Tibial artery (tissue), 4 donors: ENCODE measurements at regions not wholly inside any gene's neighbourhood (a gene's known extent, or its start where the extent isn't known, plus 50 kb on each side); places are given as distances from the start of the nearest gene placed in this dataset.
"Not testable (repeated sequence)": the region's sequence is repeated elsewhere in the genome, so short reads cannot be mapped to it uniquely, and the experiment has no call there.

Experiments
- DNase-seq, 2 donors: peaks; one replicate each; pipeline ENCODE4 v3.0.0-alpha.2; 2019
- H3K27ac ChIP-seq, 2 donors: fragments of 200-600 bp; sonication (generic) in 1 of 2; 1 replicate in 1 of 2; 2 replicates in 1 of 2; pipeline ENCODE4 v1.5.1; 2018 to 2019; ENCODE audit warnings: mild to moderate bottlenecking in 1 of 2
- H3K27me3 ChIP-seq, 2 donors: fragments of 200-600 bp; sonication (generic) in 1 of 2; one replicate each; pipeline versions ENCODE4 v1.5.1 to v1.6.0; 2016 to 2019
- H3K36me3 ChIP-seq, 3 donors: fragments of 200-600 bp; sonication (generic) in 2 of 3; one replicate each; pipeline ENCODE4 v1.5.1; 2016 to 2019; ENCODE audit warnings: mild to moderate bottlenecking in 2 of 3
- H3K4me1 ChIP-seq, 4 donors: fragments of 200-600 bp; sonication (generic) in 2 of 4; 1 replicate in 3 of 4; 2 replicates in 1 of 4; pipeline ENCODE4 v1.5.1; 2016 to 2019
- H3K4me3 ChIP-seq, 2 donors: fragments of 200-600 bp; sonication (generic) in 1 of 2; 1 replicate in 1 of 2; 2 replicates in 1 of 2; pipeline ENCODE4 v1.5.1; 2018 to 2019; ENCODE audit warnings: mild to moderate bottlenecking in 2 of 2
- H3K9me3 ChIP-seq, 3 donors: fragments of 200-600 bp; sonication (generic) in 1 of 3; one replicate each; pipeline ENCODE4 v1.5.1; 2016 to 2019
- intact Hi-C: fragments of 100-400 bp; cut with DNase I; formaldehyde crosslinking; loops from one replicate; pipeline ENCODE4 v1.15.0; 2023; ENCODE audit warnings: low total_unique reads
- TF ChIP-seq, protein P1 (sequence below), 2 experiments: fragments of 200-600 bp in 1 of 2; fragments of 450-650 bp in 1 of 2; IDR thresholded peaks; one replicate each; pipeline ENCODE4 v1.5.1; 2017 to 2019; ENCODE audit warnings: antibody characterized with exemption in 2 of 2, mild to moderate bottlenecking in 1 of 2, moderate library complexity in 1 of 2

DNA sequence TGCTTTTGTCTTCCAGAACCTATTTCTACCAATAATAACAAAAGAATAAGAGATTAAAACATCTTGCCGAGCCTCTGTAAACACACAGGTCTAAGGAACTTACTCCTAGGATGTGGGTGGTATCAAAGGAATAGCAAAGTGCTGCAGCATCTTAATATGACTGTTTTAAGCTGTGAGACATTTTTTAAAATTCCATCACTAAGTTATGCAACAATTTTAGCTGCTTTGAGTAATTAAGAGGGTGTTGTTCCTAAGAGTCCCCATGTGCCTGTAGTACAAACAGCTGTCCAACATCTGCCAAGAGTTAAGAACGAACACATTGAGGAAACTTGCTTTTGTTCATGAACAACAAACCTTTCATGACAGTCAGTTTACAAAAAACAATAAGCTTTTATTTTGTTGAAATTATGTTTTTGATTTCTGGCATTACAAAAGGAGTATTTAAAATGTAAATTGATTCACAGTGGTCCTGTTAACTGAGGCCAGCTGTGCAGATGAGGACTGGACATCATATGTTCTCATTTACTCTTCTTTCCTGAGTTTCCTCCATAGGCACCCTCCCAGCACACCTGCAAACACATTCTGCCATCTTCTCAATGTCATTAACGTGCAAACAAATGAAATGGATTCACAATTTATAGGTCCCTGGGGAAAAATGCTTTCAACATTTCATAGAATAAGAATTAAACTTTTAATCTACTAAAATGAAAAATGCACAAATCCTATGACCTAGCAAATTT, 337.3 kb upstream of the ARHGEF26 start:
- H3K4me3 ChIP-seq = no peak overlapping the region
- intact Hi-C loops = no loop called here
- H3K9me3 ChIP-seq = no peaks in the 10 kb centered on the region
- no peaks in the 10 kb centered on the region for H3K4me1 ChIP-seq
- no peaks in the 10 kb centered on the region for H3K27me3 ChIP-seq
- no peak for DNase-seq
- TF ChIP-seq, protein P1, sequence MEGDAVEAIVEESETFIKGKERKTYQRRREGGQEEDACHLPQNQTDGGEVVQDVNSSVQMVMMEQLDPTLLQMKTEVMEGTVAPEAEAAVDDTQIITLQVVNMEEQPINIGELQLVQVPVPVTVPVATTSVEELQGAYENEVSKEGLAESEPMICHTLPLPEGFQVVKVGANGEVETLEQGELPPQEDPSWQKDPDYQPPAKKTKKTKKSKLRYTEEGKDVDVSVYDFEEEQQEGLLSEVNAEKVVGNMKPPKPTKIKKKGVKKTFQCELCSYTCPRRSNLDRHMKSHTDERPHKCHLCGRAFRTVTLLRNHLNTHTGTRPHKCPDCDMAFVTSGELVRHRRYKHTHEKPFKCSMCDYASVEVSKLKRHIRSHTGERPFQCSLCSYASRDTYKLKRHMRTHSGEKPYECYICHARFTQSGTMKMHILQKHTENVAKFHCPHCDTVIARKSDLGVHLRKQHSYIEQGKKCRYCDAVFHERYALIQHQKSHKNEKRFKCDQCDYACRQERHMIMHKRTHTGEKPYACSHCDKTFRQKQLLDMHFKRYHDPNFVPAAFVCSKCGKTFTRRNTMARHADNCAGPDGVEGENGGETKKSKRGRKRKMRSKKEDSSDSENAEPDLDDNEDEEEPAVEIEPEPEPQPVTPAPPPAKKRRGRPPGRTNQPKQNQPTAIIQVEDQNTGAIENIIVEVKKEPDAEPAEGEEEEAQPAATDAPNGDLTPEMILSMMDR (IDR thresholded peaks at IDR 0.05) = no peak
- H3K27ac ChIP-seq = no peak overlapping the region
- no peaks in the 10 kb centered on the region for H3K36me3 ChIP-seq

DNA sequence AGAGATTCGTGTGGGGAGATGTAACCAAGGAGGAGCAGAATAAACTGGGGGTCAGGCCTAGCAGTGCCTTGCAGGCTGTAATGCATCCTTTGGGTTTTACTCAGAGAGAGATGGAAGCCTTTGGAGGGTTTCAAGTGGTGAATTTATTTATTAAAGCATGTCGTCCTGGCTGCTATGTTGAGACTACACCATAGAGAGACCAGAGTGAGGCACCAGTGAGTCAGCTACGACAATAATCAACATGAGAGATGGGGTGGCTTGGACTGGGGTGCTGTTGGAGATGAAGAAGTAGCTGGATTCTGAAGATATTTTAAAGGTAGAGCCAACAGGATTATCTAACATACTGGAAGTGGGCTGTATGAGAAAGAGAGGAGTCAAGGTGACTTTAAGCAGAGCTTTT, 335.3 kb upstream of the ARHGEF26 start:
- no peaks in the 10 kb centered on the region for H3K9me3 ChIP-seq
- intact Hi-C loops = no loop called here
- no peak overlapping the region for H3K4me3 ChIP-seq
- H3K27me3 ChIP-seq = no peaks in the 10 kb centered on the region
- TF ChIP-seq, protein P1 (IDR thresholded peaks at IDR 0.05) = no peak
- no peak overlapping the region for H3K27ac ChIP-seq
- H3K36me3 ChIP-seq = no peaks in the 10 kb centered on the region
- no peaks in the 10 kb centered on the region for H3K4me1 ChIP-seq
- DNase-seq = no peak

DNA sequence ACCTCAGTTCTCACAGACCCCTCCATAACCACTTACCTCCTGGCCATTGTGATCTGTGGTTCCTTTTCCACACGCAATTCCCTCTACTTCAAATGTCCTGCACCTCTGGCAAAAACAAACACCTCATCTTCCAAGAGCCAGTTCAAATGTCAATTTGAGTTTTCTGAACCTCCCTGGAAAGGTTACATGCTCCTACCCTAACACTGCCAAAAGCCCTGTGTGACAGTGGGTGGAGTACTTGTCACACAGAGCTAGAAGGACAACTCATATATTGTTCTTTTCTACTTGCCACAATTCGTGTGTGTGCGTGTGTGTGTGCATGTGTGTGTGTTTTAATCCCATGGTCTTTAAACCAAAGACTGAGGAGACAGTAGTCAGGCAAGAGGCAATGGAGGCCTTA, 331.8 kb upstream of the ARHGEF26 start:
- DNase-seq = no peak
- Histone ChIP-seq H3K27ac (no peak overlapping the region), H3K27me3 (no peaks in the 10 kb centered on the region), H3K4me3 (no peak overlapping the region), H3K9me3 (no peaks in the 10 kb centered on the region), H3K4me1 (no peaks in the 10 kb centered on the region), H3K36me3 (no peaks in the 10 kb centered on the region)
- intact Hi-C loops = no loop called here
- TF ChIP-seq, protein P1 (IDR thresholded peaks at IDR 0.05) = no peak

DNA sequence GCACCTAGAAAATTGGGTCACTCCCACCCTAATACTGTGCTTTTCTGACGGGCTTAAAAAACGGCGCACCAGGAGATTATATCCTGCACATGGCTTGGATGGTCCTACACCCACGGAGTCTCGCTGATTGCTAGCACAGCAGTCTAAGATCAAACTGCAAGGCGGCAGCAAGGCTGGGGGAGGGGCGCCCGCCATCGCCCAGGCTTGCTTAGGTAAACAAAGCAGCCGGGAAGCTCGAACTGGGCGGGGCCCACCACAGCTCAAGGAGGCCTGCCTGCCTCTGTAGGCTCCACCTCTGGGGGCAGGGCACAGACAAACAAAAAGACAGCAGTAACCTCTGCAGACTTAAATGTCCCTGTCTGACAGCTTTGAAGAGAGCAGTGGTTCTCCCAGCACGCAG, 324.1 kb upstream of the ARHGEF26 start:
- H3K4me3 ChIP-seq, H3K27me3 ChIP-seq, H3K9me3 ChIP-seq, H3K4me1 ChIP-seq, H3K27ac ChIP-seq, DNase-seq, H3K36me3 ChIP-seq, intact Hi-C loops: not testable (repeated sequence)

DNA sequence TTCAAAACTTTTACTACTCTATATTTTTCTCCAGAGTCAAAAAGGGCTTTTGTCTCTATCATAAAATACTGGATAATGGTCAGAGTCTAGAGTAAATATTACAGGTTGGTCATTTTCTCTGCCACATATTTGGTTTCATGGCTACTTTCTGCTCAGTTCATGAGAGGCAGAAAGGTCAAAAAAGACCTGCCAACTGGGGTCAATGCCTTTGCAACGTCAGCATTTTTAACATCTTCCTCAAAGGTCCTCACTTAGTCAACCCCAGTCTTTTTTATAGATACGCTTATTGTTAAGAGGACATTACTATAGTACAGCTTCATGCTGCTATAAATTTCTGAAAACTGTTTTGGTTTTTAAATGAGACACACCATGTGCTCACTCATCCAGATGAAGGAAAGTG, 312.1 kb upstream of the ARHGEF26 start:
- no peaks in the 10 kb centered on the region for H3K27me3 ChIP-seq
- H3K36me3 ChIP-seq = no peaks in the 10 kb centered on the region
- no peak overlapping the region for H3K4me3 ChIP-seq
- TF ChIP-seq, protein P1 (IDR thresholded peaks at IDR 0.05) = no peak
- no peaks in the 10 kb centered on the region for H3K9me3 ChIP-seq
- no peak overlapping the region for H3K27ac ChIP-seq
- intact Hi-C loops = no loop called here
- H3K4me1 ChIP-seq = no peaks in the 10 kb centered on the region
- DNase-seq = no peak

DNA sequence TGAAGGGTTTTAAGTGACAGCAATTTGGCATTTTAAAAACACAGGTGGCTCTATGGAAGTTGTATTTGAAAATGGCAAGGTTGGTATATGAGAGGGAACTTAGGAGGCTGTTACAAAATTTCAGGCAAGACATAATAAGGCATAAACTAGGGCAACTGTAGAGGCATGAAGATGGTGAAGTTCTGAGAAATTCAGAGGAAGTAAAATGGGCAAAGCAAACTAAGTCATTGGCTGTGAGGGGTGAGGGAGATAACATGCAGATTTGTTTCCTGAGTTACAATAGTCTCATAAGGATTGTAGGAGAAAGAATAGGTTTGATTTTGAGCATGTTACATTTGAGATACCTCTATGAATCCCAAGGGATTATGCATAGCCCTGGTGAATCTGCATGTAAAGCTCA, 302.9 kb upstream of the ARHGEF26 start:
- TF ChIP-seq, protein P1 (IDR thresholded peaks at IDR 0.05) = no peak
- Histone ChIP-seq H3K4me3 (no peak overlapping the region), H3K27me3 (no peaks in the 10 kb centered on the region), H3K4me1 (no peaks in the 10 kb centered on the region), H3K9me3 (no peaks in the 10 kb centered on the region), H3K36me3 (no peaks in the 10 kb centered on the region), H3K27ac (no peak overlapping the region)
- intact Hi-C loops = no loop called here
- no peak for DNase-seq
